GM21528 (cell line): ENCODE measurements at regions not wholly inside any gene's neighbourhood (a gene's known extent, or its start where the extent isn't known, plus 50 kb on each side); places are given as distances from the start of the nearest gene placed in this dataset.
A peak's percentile ranks its signal among the peaks of the same experiment; 100 is the strongest.

Source experiments
- ATAC-seq: cut with Tn5 transposase; IDR thresholded peaks from one replicate; pipeline ENCODE4 v1.9.1; 2021; ENCODE audit warnings: mild to moderate bottlenecking, moderate library complexity; ENCODE audit not compliant: unreplicated experiment, low FRiP score

DNA sequence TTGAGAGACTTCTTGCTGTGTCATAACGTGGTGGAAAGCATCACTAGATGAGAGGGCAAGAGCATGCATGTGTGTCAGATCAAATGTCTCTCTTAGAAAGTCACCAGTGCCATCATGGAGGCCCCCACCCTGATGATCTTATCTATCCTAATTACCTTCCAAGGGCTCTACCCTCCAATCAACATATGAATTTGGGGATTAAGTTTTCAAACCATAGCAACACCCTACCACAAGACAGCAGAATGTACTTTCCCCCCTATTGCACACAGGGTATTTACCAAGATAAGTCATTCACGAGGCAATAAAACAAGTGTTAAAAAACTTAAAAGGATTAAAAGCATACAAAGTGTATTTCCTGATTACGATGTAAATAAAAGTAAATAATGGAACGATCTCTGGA lies 515.6 kb downstream of the LMO4 start:
- no peak for ATAC-seq

DNA sequence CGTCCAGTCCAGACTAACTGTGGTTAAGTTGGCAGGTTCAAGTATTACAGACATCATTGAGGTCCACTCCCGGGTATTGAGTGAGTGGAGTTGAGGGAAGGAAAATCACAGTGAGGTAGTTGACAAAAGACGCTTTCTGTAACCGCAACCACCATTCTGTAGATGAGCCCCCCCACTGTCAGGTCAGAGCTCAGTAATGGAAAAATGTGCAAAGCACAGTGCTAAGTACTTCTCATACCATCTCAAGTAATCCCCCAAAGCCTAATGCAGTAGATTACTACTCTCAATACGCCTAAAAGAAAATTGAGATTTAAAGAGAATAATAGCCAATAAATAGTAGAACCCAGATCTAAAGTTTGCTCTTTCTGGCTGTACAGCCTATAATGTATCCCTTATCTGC lies 522.8 kb downstream of the LMO4 start:
- no peak for ATAC-seq

DNA sequence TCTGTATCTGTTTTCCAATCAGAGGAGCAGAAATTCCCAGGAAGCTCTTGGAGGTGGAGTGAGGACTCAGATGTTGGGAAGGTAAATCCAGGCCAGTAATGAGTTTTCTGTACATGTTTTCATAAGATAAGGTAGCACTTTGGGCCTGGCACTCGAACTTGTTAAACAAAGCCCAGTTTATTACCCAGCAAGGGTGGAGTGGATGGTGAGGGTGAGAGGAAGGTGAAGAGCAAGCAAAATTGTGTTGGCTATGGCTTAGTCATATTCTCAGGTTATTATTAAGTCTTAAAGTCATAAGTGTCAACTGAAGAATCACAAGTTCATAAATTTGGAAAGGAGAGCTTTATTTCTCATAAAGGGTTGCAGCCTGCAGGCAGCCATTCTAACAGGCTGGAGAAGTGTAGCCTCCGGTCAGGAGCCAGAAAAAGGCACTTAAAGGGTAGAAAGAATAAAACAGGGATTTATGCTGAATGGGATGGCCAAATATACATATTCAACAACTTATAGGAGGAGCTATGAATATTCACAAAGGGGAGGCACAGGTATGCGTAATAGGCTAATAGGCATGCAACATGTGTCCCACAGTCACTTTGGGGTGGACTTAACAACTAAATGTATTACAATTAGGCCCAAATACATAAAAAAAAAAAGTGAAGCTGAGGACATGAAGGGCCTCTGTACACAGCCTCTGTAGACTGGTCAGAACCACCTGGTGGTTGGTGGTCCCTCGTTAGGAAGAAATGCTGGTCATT lies 523.9 kb downstream of the LMO4 start:
- ATAC-seq, result no peak

DNA sequence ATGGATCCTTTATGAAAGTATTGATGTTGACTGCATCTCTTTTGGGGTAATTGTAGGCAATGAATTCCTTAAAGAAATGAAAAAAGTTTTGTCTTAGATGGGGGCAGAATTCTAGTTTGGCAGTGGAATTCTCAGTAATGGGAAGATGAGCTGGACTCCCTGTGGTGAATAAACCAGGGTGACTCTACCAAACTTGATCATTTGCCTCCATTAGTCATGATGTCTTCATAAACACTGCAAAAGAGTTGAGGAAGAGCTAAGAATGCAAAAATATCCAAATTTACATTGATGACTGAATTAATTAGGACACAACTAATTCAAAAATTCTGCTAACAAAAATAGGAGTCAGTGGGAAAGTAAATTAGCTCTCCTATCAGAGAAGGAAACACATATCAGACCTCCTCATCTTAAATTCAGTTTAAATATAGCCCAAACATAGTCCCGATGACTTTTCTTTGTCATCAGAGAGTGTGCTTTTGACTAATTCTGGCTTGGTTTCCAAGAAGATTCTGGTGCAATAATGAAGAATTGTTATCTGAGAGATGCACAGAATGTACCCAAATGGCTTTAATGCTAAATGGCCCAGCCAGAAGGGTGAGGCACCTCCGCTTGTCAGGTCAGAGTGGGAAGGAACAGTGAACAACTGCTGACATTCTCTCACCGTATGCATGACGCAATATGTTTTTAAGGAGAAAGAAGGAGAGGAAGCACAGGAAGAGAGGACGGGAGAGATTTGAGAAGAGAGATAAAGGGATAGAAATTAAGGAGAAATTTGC lies 525.1 kb downstream of the LMO4 start:
- no peak for ATAC-seq

- no peak for ATAC-seq
These were observed 534.6 kb downstream of the LMO4 start for GRCh38 chr1:87863317-87863716.

DNA sequence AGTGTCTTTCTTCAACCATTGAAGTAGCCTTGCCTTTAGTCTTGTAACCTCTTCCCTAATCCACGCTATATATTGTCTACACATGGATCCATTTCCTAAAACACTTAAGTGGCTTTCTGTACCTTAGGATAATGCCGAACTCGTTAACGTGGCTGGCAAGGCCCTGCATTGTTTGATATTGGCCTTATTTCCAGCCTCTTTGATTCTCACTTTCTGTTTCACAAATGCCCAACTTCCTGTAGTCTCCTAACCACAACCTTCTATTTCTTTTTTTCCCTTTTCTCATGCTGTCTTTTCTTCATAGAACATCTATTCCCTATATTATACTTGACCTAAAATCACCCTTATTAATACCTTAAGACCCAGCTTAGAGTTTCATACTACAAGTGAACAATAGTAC lies 536.0 kb downstream of the LMO4 start:
- no peak for ATAC-seq

GRCh38 chr1:87866416-87866815 lies 537.7 kb downstream of the LMO4 start:
- ATAC-seq, result no peak

GRCh38 chr1:87867626-87868025 lies 538.9 kb downstream of the LMO4 start:
- ATAC-seq, result no peak

DNA sequence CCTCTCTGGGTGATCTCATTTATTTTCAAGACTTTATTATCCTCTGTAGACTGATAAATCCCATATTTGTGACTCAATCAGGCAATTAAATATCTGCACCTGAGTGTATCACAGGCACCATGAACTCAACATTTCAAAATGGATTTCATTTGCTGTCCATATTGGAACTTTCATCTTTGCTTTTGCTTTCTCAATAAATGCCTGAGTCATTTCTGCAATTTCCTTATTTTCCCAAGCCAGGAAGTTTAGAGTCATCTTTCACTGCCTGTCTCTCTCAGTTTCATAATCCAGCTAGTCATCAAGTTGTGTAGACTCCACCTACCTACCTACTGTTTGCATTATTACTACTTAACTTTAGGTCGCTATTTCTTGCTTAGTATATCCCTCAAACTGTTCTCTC lies 540.9 kb downstream of the LMO4 start:
- no peak for ATAC-seq

- peak; percentile 87 for ATAC-seq
These were observed 543.5 kb downstream of the LMO4 start for GRCh38 chr1:87872189-87872588.

GRCh38 chr1:87872692-87873091 lies 544.0 kb downstream of the LMO4 start:
- no peak for ATAC-seq

GRCh38 chr1:87878873-87879272 lies 550.2 kb downstream of the LMO4 start:
- ATAC-seq, result no peak

DNA sequence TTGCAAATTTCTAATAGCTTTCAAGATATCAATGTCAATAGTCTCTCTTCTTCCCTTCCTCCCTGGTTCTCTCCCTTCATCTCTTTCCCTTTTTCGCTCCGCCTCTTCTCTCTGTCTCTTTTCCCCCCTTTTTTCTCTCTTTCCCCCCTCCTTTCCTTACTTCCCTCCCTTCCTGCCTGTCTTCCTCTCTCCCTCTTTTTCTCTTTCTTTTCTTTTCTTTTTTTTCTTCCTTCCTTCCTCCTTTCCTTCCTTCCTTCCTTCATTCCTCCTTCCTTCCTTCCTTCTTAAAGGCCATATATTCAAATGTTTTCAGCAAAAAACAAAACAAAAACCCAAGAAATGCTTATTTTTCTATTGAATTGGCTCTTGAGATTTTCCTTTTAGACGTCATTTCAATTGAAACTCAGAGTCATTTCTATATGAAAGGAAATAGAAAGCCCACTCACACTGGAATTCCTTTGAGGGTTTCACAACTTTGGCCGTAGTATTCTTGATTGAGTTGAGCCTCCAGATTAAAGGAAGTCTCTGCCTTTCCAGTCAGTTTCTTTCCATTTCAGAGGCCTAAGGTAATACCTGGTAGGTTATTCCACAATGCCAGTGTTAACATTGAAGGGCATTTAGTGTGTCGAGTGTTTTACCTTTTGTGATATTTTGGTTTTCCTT lies 551.5 kb downstream of the LMO4 start:
- ATAC-seq, result no peak

DNA sequence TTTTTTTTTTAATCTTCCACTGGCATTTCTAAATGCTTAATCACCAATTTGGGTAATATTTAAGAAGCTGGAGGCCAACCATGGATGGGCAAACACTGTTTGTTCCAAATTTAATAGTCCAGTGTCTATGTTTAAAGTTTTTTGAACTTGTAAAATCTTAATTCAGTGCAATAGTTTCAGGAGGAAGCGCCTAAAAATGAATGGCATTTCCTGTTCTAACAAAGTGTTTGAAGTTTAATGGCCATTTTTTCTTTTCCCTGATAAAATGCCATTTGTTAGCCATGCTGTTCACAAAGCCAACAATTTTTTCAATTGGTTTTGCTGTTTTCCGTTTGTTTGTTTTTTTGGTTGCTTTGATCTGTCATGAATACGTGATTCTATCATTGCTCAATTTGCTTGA lies 552.1 kb downstream of the LMO4 start:
- ATAC-seq, result no peak

GRCh38 chr1:87883906-87884305 lies 555.2 kb downstream of the LMO4 start:
- no peak for ATAC-seq

DNA sequence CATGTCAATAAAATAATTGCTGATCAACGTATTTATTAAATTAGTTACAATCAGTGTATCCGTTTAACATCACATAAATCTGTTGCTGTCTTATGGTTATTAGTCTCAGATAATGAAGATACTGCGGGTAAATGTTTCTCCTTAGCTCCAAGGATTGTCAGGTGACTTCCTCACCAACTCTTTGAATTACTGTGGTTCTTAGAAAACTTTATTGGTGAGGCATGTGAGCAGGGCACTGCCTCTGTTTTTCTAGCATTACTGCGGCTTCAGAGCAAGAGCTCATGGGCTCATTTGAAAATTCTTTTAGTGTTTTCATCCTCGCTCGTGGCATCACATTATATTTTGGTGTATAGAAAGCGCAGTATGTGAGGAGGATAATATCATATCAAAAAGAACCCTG lies 555.9 kb downstream of the LMO4 start:
- ATAC-seq, result no peak

DNA sequence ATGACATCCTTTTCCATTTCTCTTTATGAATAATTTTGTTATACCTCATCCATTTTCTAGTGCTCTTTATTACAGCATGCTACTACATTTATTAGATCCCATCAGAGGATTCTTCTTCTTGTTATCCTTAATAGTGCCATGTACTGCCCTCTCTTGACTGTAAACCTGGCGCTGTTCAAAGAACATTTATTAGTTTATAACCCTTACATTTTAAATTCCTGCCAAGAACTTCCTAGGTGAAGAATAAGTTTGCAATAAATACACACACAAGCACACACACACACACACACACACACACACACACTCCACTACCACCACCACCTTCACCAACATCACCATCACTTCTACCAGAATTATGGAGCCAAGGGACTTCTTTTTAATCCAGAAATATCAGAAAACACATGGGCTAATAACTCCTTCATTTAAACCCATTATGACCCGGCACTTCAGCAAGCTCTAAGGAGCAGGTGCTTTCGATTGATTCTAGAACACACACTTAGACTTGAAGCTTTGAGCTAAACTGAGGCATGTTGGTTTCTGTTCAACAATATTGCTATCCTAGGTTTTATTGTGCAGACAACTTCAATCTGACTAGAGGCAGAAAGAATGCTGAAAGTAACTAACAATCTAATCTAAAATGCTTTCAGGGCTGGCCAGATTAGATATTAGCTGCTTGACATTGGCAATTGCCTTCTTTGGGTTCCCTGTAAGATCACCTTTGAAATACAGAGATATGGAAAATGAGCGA lies 556.8 kb downstream of the LMO4 start:
- no peak for ATAC-seq

GRCh38 chr1:87887100-87887499 lies 558.4 kb downstream of the LMO4 start:
- ATAC-seq, result no peak

GRCh38 chr1:87888446-87888845 lies 559.8 kb downstream of the LMO4 start:
- ATAC-seq, result no peak

DNA sequence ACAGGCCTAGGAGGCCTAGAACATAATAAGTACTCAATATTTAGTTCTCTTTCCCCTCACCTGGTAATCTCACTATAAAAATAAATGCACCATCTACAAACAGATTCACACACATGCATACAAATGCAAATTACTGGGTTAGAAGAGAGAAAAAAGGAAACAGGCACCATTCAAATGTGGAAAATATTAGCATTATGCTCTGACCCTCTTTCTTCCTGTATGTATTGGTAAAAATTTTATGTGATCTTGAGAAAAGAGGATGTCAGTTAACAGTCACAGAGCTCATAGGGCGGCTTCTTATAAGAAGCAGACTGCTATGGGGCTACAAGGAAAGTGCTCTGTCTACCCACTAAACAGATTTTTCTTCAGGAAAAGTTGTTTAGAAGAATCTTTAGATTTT lies 565.4 kb downstream of the LMO4 start:
- ATAC-seq, result no peak

DNA sequence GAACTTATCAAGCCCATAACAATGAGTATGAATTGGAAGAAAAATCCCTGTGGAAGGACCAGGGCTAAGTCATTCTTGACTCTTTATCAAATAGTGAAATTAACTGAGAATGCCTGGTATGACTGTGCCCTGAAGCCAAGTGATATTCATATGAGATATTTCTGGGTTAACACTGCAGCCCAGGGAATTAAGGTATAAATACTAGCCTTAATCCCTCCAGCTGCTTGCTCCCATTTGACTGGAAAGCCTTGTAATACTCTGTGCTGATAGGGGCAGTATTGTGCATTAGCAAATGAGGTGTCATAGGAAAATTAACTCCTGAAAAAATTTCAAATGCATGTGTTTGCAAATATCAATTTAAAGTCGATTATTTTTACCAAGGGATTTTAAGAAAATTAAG lies 568.8 kb downstream of the LMO4 start:
- ATAC-seq, result no peak
